NCI-H446 treated with DMSO at 0.1 percent for 48 hours (cell line): ENCODE measurements at regions not wholly inside any gene's neighbourhood (a gene's known extent, or its start where the extent isn't known, plus 50 kb on each side); places are given as distances from the start of the nearest gene placed in this dataset.
A peak's percentile ranks its signal among the peaks of the same experiment; 100 is the strongest.
"Not testable (repeated sequence)": the region's sequence is repeated elsewhere in the genome, so short reads cannot be mapped to it uniquely, and the experiment has no call there.

ENCODE experiments used
- DNase-seq: peaks from one replicate; lab custom pipeline; 2025; lab: John Stamatoyannopoulos, UW

- DNase-seq: no peak
Measured at GRCh38 chr6:137623293-137623692, 129.1 kb upstream of the OLIG3 start.

- no peak for DNase-seq
Measured at GRCh38 chr6:137625100-137625661, 131.0 kb upstream of the OLIG3 start.

GRCh38 chr6:137625808-137626207 lies 131.6 kb upstream of the OLIG3 start:
- no peak for DNase-seq

- DNase-seq: no peak
Measured at GRCh38 chr6:137630666-137631065, 136.5 kb upstream of the OLIG3 start.

- no peak for DNase-seq
Measured at GRCh38 chr6:137631323-137631722, 137.1 kb upstream of the OLIG3 start.

- not testable (repeated sequence) for DNase-seq
Measured at GRCh38 chr6:137634177-137634576, 140.0 kb upstream of the OLIG3 start.

- no peak for DNase-seq
Measured at GRCh38 chr6:137637121-137637520, 142.9 kb upstream of the OLIG3 start.

- no peak for DNase-seq
Measured at GRCh38 chr6:137638926-137639706, 144.9 kb upstream of the OLIG3 start.

GRCh38 chr6:137640086-137640485 lies 145.9 kb upstream of the OLIG3 start:
- DNase-seq: no peak

- DNase-seq: peak; percentile 27
Measured at GRCh38 chr6:137641474-137642077, 147.4 kb upstream of the OLIG3 start.

GRCh38 chr6:137643210-137643609 lies 149.0 kb upstream of the OLIG3 start:
- DNase-seq: not testable (repeated sequence)

GRCh38 chr6:137643644-137644043 lies 149.4 kb upstream of the OLIG3 start:
- DNase-seq: not testable (repeated sequence)

GRCh38 chr6:137645850-137646249 lies 151.7 kb upstream of the OLIG3 start:
- no peak for DNase-seq

- no peak for DNase-seq
Measured at GRCh38 chr6:137646484-137646883, 152.3 kb upstream of the OLIG3 start.

GRCh38 chr6:137647762-137648447 lies 153.7 kb upstream of the OLIG3 start:
- no peak for DNase-seq

GRCh38 chr6:137650720-137651119 lies 156.5 kb upstream of the OLIG3 start:
- no peak for DNase-seq

- DNase-seq: no peak
Measured at GRCh38 chr6:137651178-137651577, 157.0 kb upstream of the OLIG3 start.

GRCh38 chr6:137651591-137652335 lies 157.6 kb upstream of the OLIG3 start:
- no peak for DNase-seq

GRCh38 chr6:137652961-137653705 lies 158.9 kb upstream of the OLIG3 start:
- no peak for DNase-seq

- DNase-seq: no peak
Measured at GRCh38 chr6:137653706-137654059, 159.5 kb upstream of the OLIG3 start.

GRCh38 chr6:137654365-137654981 lies 160.3 kb upstream of the OLIG3 start:
- no peak for DNase-seq
